Mesendoderm (in vitro differentiated cells): ENCODE measurements at regions not wholly inside any gene's neighbourhood (a gene's known extent, or its start where the extent isn't known, plus 50 kb on each side); places are given as distances from the start of the nearest gene placed in this dataset.

Experiments used
- DNase-seq: peaks from one replicate; pipeline ENCODE4 v3.0.0; 2013
- H2AK5ac ChIP-seq: 2 replicates; pipeline ENCODE4 v1.6.1; 2013; ENCODE audit warnings: low read length, inconsistent platforms
- H2BK120ac ChIP-seq: 2 replicates; pipeline ENCODE4 v1.6.1; 2013; ENCODE audit warnings: low read depth, mild to moderate bottlenecking, low read length, moderate library complexity, mixed read lengths
- H2BK15ac ChIP-seq: replicated peaks from 2 replicates; pipeline ENCODE4 v1.6.1; 2013; ENCODE audit warnings: low read depth, mild to moderate bottlenecking, moderate library complexity
- H2BK5ac ChIP-seq: 2 replicates; pipeline ENCODE4 v1.6.1; 2013; ENCODE audit warnings: low read length, inconsistent platforms
- H3K18ac ChIP-seq: 2 replicates; pipeline ENCODE4 v1.6.1; 2013; ENCODE audit warnings: mild to moderate bottlenecking, low read length, mixed read lengths
- H3K23ac ChIP-seq: one replicate; pipeline ENCODE4 v1.6.1; 2013; ENCODE audit warnings: low read length
- H3K27ac ChIP-seq: 2 replicates; pipeline ENCODE4 v1.5.1; 2013; ENCODE audit warnings: low read depth, mild to moderate bottlenecking, inconsistent platforms, low read length, moderate library complexity
- H3K27me3 ChIP-seq: 2 replicates; pipeline ENCODE4 v1.6.1; 2013; ENCODE audit warnings: low read length, control low read depth, mild to moderate bottlenecking, inconsistent platforms; ENCODE audit not compliant: insufficient read depth, poor library complexity
- H3K36me3 ChIP-seq: 2 replicates; pipeline ENCODE4 v1.6.1; 2013; ENCODE audit warnings: low read length, inconsistent platforms; ENCODE audit not compliant: control insufficient read depth, insufficient read depth
- H3K4ac ChIP-seq: one replicate; pipeline ENCODE4 v1.6.1; 2013; ENCODE audit warnings: low read depth, mild to moderate bottlenecking, low read length, moderate library complexity
- H3K4me1 ChIP-seq: 2 replicates; pipeline ENCODE4 v1.6.1; 2013; ENCODE audit warnings: low read depth, low read length, inconsistent platforms; ENCODE audit not compliant: control insufficient read depth
- H3K4me2 ChIP-seq: 2 replicates; pipeline ENCODE4 v1.6.1; 2013; ENCODE audit warnings: low read length
- H3K4me3 ChIP-seq: 2 replicates; pipeline ENCODE4 v1.5.1; 2013; ENCODE audit warnings: mild to moderate bottlenecking, low read length
- H3K56ac ChIP-seq: one replicate; pipeline ENCODE4 v1.6.1; 2013; ENCODE audit warnings: low read length
- H3K79me1 ChIP-seq: 2 replicates; pipeline ENCODE4 v1.6.1; 2013; ENCODE audit warnings: low read length, inconsistent platforms
- H3K79me2 ChIP-seq: 2 replicates; pipeline ENCODE4 v1.6.1; 2013; ENCODE audit warnings: mild to moderate bottlenecking, low read length; ENCODE audit not compliant: control insufficient read depth, insufficient read depth
- H3K9ac ChIP-seq: 2 replicates; pipeline ENCODE4 v1.6.1; 2013; ENCODE audit warnings: low read length, inconsistent platforms
- H4K5ac ChIP-seq: one replicate; pipeline ENCODE4 v1.6.1; 2013; ENCODE audit warnings: low read length
- H4K8ac ChIP-seq: one replicate; pipeline ENCODE4 v1.6.1; 2013; ENCODE audit warnings: low read depth, mild to moderate bottlenecking, control low read depth, low read length, moderate library complexity
- WGBS: extraction: QIAGEN DNeasy Blood & Tissue Kit; methylation state at CpG from one replicate; pipeline ENCODE4 v1.1.7; 2013; ENCODE audit warnings: low lambda C conversion rate, missing lambda C conversion rate; ENCODE audit not compliant: insufficient coverage; ENCODE audit errors: extremely low coverage; 5-methylcytosine and 5-hydroxymethylcytosine counted together

DNA sequence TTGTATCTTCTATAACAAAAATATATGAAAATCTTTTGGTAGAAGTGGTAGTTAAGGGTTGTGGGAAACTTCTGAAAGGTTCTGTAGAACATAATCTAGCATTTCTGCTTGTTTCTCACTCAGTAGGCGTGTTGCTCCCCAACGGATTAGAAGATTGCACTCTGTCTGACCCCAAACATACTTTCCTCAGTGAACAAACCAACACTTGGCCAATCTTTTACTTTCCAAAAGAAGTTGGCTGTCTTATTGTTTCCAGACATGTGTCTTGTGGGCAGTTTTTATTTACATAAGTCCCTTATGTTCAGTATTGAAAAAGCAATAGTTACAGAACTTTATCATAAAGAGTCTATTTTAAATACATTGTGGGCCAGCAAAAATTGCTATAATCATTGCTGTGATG lies 312.8 kb upstream of the EPHA5 start:
- no peak overlapping the region for H2BK5ac ChIP-seq
- DNase-seq = no peak
- H3K4ac ChIP-seq = no peak overlapping the region
- no peak overlapping the region for H3K56ac ChIP-seq
- no peak overlapping the region for H3K4me3 ChIP-seq
- H4K5ac ChIP-seq = no peak overlapping the region
- H3K23ac ChIP-seq = no peak overlapping the region
- no peak overlapping the region for H2BK120ac ChIP-seq
- no peak overlapping the region for H3K9ac ChIP-seq
- no peak overlapping the region for H3K27ac ChIP-seq
- H2BK15ac ChIP-seq = no peak overlapping the region
- WGBS = no CpG with 5 or more reads among the region's 2 CpGs
- H3K27me3 ChIP-seq = no peaks in the 10 kb centered on the region
- H3K4me1 ChIP-seq = no peaks in the 10 kb centered on the region
- H3K18ac ChIP-seq = no peak overlapping the region
- no peak overlapping the region for H2AK5ac ChIP-seq
- H3K4me2 ChIP-seq = no peak overlapping the region
- no peaks in the 10 kb centered on the region for H3K79me2 ChIP-seq
- H3K79me1 ChIP-seq = no peaks in the 10 kb centered on the region
- no peaks in the 10 kb centered on the region for H3K36me3 ChIP-seq
- no peak overlapping the region for H4K8ac ChIP-seq

DNA sequence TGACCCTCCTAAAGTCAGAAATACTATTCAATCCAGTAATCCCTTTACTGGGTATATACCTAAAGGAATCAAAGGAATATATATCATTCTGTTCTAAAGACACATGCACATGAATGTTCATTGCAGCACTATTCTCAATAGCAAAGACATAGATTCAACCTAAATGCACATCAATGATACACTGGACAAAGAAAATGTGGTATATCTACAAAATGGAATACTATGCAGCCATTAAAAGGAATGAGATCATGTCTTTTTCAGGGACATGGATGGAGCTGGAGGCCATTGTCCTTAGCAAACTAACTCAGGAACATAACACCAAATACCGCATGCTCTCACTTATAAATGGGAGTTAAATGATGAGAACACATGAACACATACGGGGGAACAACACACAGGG lies 306.0 kb upstream of the EPHA5 start:
- Histone ChIP-seq H3K4ac (no peak overlapping the region), H3K27ac (no peak overlapping the region), H3K18ac (no peak overlapping the region), H2BK120ac (no peak overlapping the region), H3K79me2 (no peaks in the 10 kb centered on the region), H4K8ac (no peak overlapping the region), H2BK15ac (no peak overlapping the region), H3K4me1 (no peaks in the 10 kb centered on the region), H3K4me3 (no peak overlapping the region), H3K79me1 (no peaks in the 10 kb centered on the region), H3K9ac (no peak overlapping the region), H2BK5ac (no peak overlapping the region), H3K23ac (no peak overlapping the region), H3K36me3 (no peaks in the 10 kb centered on the region), H2AK5ac (no peak overlapping the region), H3K56ac (no peak overlapping the region), H4K5ac (no peak overlapping the region), H3K4me2 (no peak overlapping the region), H3K27me3 (no peaks in the 10 kb centered on the region)
- WGBS = no CpG with 5 or more reads among the region's 2 CpGs
- no peak for DNase-seq

DNA sequence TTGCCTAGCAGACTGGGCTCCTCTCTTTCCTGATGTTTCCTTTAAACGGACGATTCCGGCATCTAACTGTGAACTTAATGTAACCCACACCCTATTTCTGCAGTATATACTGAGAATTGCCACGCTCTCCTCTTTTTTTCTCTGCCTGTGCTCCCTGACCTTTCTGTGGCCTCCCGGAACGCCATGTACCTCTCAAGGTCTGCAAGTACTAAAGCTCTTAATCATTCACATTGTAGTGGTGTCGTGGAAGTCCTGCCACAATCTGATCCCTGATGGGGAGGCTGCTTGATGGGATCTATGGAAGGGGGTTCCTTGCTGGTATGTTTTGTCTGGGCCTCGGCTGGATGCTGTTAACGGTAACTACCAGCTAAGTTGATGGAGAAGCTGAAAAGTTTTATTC lies 302.9 kb upstream of the EPHA5 start:
- H3K27me3 ChIP-seq = no peaks in the 10 kb centered on the region
- H2BK15ac ChIP-seq = no peak overlapping the region
- no peak overlapping the region for H4K5ac ChIP-seq
- no peak overlapping the region for H2AK5ac ChIP-seq
- H3K27ac ChIP-seq = no peak overlapping the region
- no peak overlapping the region for H2BK5ac ChIP-seq
- no peaks in the 10 kb centered on the region for H3K79me2 ChIP-seq
- no peak overlapping the region for H3K23ac ChIP-seq
- H3K4me2 ChIP-seq = no peak overlapping the region
- no peak overlapping the region for H3K18ac ChIP-seq
- no CpG with 5 or more reads among the region's 9 CpGs for WGBS
- H3K4ac ChIP-seq = no peak overlapping the region
- H3K4me3 ChIP-seq = no peak overlapping the region
- H3K36me3 ChIP-seq = no peaks in the 10 kb centered on the region
- no peaks in the 10 kb centered on the region for H3K4me1 ChIP-seq
- no peak overlapping the region for H4K8ac ChIP-seq
- no peak overlapping the region for H2BK120ac ChIP-seq
- no peaks in the 10 kb centered on the region for H3K79me1 ChIP-seq
- peak; percentile 3 for DNase-seq
- no peak overlapping the region for H3K56ac ChIP-seq
- H3K9ac ChIP-seq = no peak overlapping the region

DNA sequence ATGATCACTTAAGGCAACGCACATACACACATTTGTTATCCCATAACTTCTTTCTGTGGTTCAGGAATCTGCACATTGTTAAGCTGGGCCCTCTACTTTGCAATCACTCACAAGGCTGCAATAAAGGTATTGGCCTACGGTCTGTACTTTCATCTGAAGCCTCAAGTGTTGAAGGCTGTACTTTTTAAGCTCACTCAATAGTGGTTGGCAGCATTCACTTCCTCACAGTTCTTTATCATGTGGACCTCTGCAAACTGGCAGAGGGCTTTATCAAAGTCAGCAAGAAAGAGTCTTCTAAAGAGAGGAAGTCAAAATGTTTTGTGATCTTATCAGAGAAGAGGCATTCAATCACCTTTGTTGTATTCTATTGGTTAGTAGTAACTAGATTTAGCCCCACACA lies 301.4 kb upstream of the EPHA5 start:
- Histone ChIP-seq H3K23ac (no peak overlapping the region), H2BK5ac (no peak overlapping the region), H2AK5ac (no peak overlapping the region), H3K4me3 (no peak overlapping the region), H2BK15ac (no peak overlapping the region), H3K27me3 (no peaks in the 10 kb centered on the region), H3K4ac (no peak overlapping the region), H4K8ac (no peak overlapping the region), H2BK120ac (no peak overlapping the region), H4K5ac (no peak overlapping the region), H3K4me1 (no peaks in the 10 kb centered on the region), H3K56ac (no peak overlapping the region), H3K79me1 (no peaks in the 10 kb centered on the region), H3K4me2 (no peak overlapping the region), H3K9ac (no peak overlapping the region), H3K79me2 (no peaks in the 10 kb centered on the region), H3K18ac (no peak overlapping the region), H3K27ac (no peak overlapping the region), H3K36me3 (no peaks in the 10 kb centered on the region)
- DNase-seq = peak; percentile 44
- no CpG with 5 or more reads among the region's 2 CpGs for WGBS

DNA sequence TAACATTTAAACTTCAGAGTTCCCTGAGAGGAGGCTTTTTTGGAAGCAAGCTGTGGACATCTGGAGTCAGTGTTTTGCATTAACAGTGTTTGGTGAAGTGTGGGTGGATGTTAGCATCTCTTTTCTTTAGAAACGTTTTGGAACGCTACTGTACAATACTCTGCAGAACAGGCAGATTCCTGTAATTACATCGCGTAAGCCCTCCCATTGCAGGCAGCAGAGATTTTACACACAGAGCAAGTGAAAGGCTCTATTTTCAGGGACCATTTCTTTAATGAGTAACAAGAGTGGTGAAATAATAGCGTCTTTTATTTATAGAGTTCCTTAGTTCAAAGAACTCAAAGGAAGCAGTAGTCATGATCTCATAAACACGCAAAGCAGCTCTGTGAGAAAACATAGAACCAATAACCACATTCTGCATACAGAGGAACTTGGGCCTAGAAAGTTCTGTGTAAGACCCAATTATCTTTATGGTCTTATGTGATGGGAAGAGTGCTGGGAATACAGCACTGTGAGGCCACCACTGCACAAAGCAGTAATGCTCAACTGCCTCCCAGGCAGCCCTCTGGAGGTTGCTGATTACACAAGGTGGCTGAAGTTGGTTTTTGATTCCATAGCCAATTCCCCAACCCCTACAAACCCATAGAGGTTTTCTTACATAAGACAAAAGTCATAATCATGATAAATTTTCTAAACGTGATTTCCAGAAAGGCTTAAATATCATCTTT lies 298.7 kb upstream of the EPHA5 start:
- Histone ChIP-seq H3K9ac (no peak overlapping the region), H2BK15ac (no peak overlapping the region), H3K4ac (no peak overlapping the region), H3K56ac (no peak overlapping the region), H2BK5ac (no peak overlapping the region), H3K79me1 (no peaks in the 10 kb centered on the region), H3K4me2 (no peak overlapping the region), H4K8ac (no peak overlapping the region), H3K79me2 (no peaks in the 10 kb centered on the region), H3K18ac (no peak overlapping the region), H3K4me1 (no peaks in the 10 kb centered on the region), H4K5ac (no peak overlapping the region), H3K4me3 (no peak overlapping the region), H3K27ac (no peak overlapping the region), H2AK5ac (no peak overlapping the region), H3K36me3 (no peaks in the 10 kb centered on the region), H3K27me3 (no peaks in the 10 kb centered on the region), H3K23ac (no peak overlapping the region), H2BK120ac (no peak overlapping the region)
- no peak for DNase-seq
- no CpG with 5 or more reads among the region's 7 CpGs for WGBS

DNA sequence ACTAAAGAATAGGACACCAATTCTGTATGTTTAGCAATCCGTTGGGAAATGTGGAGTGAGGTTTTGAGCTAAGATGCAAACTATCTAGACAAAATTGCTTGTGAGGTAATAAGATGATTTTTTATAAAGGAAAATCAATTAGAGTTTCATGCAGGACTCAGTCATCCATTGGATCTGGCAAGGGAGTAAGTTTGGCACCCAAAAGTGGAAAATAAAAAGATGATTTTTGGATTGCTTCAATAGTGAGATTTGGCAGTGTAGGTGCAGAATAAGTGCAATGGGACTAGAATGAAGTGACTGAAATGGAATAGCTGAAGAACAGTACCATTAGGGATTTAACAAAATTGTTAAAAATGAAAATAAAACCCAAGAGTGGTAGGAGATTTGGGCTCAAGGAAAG lies 290.5 kb upstream of the EPHA5 start:
- Histone ChIP-seq H2AK5ac (no peak overlapping the region), H3K4me2 (no peak overlapping the region), H2BK15ac (no peak overlapping the region), H3K79me1 (no peaks in the 10 kb centered on the region), H2BK120ac (no peak overlapping the region), H4K5ac (no peak overlapping the region), H3K56ac (no peak overlapping the region), H3K36me3 (no peaks in the 10 kb centered on the region), H3K4me1 (no peaks in the 10 kb centered on the region), H3K79me2 (no peaks in the 10 kb centered on the region), H3K27me3 (no peaks in the 10 kb centered on the region), H2BK5ac (no peak overlapping the region), H3K4ac (no peak overlapping the region), H4K8ac (no peak overlapping the region), H3K9ac (no peak overlapping the region), H3K4me3 (no peak overlapping the region), H3K23ac (no peak overlapping the region), H3K27ac (no peak overlapping the region), H3K18ac (no peak overlapping the region)
- DNase-seq = no peak
- no CpG with 5 or more reads among the region's 1 CpG for WGBS
